ENCODE measurements at regions not wholly inside any gene's neighbourhood (a gene's known extent, or its start where the extent isn't known, plus 50 kb on each side); places are given as distances from the start of the nearest gene placed in this dataset.
"Not testable (repeated sequence)": the region's sequence is repeated elsewhere in the genome, so short reads cannot be mapped to it uniquely, and the experiment has no call there.

DNA sequence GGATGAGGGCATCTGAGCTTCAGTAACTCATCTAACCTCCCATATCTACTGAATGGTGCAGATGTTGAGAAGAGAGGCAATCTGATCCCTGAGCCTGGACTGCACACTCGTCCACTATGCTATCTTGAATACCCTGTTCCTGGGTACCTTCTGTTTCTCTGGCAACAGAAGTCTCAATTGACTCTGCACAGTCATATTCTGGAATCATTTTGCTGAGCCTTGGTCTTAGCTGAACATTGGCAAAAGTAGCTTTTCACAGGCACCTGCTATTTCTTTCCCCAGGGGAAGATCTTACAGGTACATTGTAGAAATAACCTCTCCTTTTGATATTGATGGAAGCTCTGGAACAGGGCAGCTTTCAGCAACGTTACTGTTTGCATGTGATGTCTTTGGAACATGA is 161.5 kb upstream of the GPR101 start:
- DNase-seq: no peak

DNA sequence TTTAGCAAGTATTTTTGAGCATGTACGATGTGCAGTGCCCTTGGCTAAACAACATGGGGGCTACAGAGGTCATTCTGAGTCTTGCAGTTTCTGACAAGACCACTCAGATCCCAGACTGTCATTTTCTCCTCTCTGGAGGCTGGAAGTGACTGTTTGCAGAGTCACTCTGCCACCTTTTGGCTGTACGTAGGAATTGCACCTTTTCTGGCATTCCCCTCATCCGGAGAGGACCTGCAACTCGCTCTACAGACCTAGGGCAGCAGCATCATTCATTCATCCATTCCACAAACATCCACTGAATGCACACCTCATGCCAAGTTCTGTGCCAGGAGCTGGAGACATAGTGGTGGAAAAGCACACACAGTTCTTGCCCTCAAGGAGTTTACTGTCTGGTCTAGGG is 160.4 kb upstream of the GPR101 start:
- DNase-seq: peak; percentile 24

DNA sequence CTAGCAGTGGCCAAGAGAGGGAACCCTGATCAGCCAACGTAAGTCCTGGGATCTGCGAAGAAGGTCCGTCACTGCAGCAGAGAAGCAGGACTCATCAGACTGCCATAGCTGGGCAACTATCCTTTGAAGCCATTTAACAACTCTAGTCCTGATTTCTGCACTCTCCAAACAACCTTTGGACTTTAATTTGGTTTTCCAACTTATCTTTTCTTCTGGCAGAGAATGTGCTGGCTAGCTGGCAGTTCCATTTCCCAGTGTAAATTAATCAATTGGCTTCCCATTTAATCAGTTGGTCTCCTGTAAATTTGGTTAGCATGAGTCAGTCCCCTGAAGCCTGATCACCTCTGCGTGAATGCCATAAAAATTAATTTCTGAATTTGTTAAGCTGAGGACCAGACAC is 153.7 kb upstream of the GPR101 start:
- DNase-seq: no peak

DNA sequence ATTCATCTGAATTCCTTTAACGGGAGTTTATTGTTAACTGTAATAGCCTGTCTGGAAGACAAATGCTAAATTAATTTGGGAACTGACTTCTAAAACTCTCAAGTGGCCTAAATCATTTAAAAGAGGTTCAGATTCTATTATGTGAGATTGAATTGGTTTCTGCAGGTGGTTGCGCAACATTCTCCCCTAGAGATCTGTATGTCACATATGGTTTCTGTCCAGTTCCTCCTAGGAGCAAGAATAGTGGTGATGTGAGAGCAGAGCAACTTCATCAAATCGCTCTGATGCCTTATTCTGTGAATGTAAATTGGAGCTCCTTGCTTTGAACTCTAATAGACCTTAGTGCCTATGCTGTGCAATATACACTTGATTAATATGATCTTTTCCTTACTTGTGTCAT is 144.6 kb upstream of the GPR101 start:
- DNase-seq: no peak

DNA sequence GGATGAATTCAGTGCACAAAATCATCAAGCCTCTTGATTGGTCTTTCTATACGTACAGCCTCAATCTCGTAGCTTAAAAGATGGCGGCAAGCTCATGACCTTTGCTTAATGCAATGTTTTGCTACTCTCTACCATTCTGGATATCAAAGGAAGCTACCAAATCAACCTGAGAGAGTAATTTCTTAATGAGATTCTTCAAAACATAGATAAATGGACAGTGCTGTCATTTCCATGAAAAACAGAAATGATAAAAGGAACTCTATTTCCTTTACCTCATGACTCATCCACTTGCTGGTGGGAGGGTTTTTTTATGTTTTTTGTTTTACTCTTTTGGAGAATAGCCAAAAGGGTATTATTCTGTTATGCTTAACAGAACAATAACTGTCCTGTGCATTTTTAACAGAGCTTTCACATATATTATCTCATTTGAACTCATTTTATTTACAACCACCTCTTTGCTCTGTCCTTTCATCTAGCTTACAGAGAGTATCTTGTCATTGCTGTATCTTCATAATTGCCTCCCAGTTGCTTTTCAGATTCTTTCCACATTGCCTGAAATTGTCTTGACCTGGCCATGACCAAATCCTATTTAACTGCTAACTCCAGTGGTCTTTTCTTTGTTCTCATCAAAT is 138.6 kb upstream of the GPR101 start:
- no peak for DNase-seq

DNA sequence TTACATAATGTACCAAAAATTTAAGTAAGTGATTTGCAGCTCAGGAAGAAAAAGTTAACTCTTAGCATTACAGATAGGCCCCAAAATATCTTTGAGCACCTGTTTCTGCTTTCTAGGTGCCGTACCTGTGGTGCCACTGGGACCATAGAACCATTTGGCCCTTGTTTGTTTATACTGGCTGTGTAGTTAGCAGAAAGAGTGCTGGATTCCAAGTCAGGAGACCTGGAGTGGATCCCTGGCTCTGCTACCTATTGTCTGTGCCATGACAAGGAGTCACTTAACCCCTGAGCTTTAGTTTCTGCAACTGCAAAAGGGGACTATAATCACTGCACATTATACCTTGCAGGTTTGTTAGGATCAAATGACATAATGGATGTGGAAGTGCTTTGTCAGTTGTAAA is 137.8 kb upstream of the GPR101 start:
- no peak for DNase-seq

DNA sequence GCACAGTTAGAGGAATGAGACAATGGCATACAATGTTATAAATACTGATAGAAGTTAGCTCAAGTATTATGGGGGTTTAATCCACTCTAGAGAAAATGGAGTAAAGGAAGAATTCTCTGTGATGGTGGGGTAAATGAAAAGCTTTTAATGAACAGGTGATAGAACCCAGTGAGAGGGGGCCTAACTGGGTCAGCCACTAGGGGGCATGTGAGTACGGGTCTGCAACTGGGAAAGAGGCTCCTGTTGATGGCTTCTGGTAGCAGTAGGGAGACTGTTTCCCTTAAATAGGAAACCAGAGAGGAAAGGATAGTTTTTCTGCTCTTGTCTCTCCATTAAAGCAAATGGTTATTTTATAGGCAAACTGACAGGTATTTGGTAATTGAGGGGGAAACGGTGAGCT is 132.8 kb upstream of the GPR101 start:
- DNase-seq: no peak

DNA sequence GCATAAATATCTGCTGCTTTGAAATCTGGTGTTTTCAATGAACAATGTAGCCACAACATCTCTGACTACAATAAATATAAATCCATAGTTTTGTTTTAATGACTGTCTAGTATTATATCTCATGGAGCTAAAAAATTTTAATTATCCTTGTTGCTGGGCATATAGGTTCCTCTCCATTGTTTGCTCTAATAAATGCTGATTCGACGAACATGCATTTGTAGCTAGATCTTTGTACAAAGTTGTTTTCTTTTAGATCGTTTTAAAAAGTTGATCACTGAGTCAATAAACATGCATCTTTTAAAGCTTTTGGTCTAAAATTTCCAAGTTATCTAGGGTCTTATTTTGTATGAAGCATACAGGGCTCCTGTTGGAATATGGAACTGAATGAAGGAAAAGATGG is 130.5 kb upstream of the GPR101 start:
- no peak for DNase-seq

DNA sequence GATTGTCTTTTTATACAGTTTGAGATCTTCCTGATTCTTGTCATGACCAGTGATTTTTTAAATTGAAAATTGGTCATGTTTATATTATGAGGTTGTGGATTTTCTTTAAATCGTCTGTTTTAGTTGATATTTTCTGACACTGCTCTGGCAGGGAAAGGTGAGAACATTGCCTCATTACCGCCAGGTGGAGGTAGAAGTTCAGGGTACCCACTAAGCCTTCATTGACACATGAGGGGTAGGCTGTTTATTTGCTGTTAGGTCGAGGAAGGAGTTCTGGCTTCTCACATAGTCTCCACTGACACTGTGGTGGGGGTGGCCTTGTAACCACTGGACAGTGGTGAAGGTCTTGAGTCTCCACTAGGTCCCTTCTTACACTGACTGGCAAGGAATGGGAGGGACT is 117.6 kb upstream of the GPR101 start:
- DNase-seq: no peak

DNA sequence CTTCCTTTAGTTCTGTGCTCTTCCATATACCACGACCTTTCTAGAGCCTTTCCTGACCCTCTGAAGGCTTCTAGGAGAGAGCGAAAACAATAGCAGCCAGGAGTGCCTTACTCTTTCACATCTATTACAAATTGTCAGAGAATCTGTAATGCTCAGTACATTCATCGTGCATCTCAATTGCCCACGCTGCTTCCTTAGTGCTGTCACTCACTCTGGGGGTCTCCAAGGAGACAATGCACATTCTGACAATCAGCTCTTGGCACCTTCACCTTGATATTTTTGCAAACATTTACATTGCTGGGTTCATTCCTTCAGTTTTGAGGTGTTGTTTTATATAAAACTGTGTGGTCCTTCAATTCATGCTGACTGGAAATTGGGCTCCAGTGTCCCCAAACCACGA is 110.1 kb upstream of the GPR101 start:
- DNase-seq: no peak

DNA sequence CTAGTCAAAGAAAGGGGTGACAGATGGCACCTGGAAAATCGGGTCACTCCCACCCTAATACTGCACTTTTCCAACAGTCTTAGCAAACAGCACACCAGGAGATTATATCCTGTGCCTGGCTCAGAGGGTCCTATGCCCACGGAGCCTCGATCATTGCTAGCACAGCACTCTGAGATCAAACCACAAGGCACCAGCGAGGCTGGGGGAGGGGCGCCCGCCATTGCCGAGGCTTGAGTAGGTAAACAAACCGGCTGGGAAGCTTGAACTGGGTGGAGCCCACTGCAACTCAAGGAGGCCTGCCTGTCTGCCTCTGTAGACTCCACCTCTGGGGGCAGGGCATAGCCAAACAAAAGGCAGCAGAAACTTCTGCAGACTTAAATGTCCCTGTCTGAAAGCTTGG is 88.9 kb upstream of the GPR101 start:
- not testable (repeated sequence) for DNase-seq

DNA sequence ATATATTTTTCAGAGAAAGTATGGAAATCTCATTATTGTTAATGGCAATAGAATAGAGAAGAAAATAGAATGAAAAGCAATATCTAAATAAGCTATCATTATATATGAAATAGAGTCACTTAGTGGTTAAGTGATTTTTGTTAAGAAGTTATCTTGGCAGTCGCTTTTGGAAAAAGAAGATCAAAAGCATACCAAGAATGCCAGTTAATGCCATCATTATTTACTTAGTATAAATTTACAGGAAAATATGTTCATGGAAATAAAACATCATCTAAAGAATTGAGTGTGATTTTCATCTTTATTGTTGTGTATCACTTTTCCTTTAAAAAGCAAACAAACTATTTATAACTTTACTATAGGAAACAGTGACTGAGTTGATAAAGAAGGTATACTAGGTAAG is 85.3 kb upstream of the GPR101 start:
- no peak for DNase-seq

DNA sequence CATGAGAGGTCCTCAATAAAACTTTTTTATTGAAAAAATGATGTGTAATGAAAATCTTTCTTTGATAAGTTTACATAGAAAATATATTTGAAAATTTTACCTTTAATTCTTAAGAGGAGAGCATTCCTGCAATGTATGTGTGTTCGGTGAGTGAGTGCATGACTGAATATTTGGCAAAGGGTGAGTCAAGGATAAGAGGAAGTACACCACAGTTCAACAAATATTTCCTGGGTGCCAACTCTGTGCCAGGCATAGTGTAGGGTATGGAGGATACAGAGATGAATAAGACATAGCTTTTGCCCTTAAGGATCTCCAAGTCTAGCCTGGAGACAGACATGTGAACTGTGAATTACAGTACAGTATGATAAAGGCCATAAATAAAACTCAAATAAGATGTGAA is 84.7 kb upstream of the GPR101 start:
- DNase-seq: no peak

DNA sequence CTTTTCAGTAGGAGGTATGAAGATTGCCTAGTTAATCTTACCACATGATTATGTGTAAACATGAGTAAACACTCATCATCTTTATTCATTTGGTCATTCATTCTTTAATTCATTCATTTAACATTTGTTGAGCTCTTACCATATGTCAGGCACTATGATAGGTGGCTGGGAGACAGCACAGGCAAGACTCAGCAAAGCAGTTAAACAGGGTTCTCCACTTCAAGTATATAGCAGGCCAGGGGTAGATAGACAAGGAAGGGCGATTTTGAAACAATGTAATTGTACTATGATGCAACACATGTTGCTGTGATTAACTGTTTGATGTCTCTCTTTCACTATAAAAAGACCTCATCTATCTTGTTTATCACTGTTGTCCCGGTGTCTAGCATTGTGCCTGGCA is 84.3 kb upstream of the GPR101 start:
- no peak for DNase-seq

DNA sequence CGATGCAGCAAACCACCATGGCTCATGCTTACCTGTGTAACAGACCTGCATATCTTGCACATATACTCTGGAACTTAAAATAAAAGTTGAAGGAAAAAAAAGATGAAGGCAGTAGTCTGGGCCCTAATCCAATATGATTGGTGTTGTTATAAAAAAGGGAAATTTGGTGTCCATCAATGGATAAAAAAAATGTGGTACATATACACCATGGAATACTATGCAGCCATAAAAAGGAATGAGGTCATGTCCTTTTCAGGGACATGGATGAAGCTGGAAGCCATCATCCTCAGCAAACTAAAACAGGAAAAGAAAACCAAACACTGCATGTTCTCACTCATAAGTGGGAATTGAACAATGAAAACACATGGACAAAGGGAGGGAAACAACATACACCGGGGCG is 74.1 kb upstream of the GPR101 start:
- DNase-seq: not testable (repeated sequence)

DNA sequence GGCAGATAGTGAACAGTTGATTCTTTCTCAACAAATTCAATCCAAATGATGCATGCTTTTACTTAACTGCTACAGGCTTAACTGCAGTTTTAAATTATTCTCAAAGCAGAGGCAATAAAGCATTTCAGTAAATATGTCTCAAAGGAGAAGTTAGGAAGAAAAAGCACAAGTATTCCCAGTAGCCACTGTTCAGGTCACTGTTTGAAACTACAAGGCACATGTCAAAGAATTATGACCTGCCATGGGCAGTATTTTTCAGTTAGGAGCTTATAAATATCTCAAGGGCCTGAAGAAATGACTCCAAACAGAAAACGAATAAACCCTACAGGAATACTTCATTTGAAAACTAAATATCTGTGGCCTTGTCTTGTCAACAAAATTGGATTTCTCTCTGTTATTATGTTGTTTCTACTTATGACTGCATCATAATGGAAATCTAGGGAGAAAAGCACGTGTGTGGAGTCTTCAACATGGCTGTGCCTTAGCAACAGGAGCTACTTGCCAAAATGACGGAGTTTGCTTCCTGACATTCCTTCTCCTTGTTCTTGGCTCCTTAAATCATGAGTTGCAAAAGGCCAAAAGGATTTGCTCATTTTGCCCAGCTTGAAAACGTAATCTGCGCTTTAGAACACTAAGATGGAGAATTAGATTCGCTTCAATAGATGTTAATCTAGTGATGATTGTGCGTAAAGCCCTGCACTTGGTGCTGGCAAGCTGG is 67.6 kb upstream of the GPR101 start:
- no peak for DNase-seq

Measured in fibroblast of skin of back (primary cell).